GM12878 (cell line): ENCODE measurements at regions not wholly inside any gene's neighbourhood (a gene's known extent, or its start where the extent isn't known, plus 50 kb on each side); places are given as distances from the start of the nearest gene placed in this dataset.

Experiments used
- GABPA ChIP-seq: IDR thresholded peaks from 2 replicates; pipeline ENCODE4 v1.6.1; 2014; ENCODE audit warnings: antibody characterized with exemption, low read depth, mild to moderate bottlenecking, inconsistent platforms
- POLR2A ChIP-seq: IDR thresholded peaks from 2 replicates; pipeline ENCODE4 v1.6.1; 2011; ENCODE audit warnings: low read depth, mild to moderate bottlenecking, low read length
- TAF1 ChIP-seq: IDR thresholded peaks from 2 replicates; pipeline ENCODE4 v1.6.1; 2011; ENCODE audit warnings: mild to moderate bottlenecking, low read depth, low read length, borderline replicate concordance
- TF ChIP-seq, protein P1 (sequence below), 3 experiments: IDR thresholded peaks in 2 of 3; conservative IDR thresholded peaks in 1 of 3; 2 replicates each; pipeline ENCODE4 v1.5.1; 2011; ENCODE audit warnings: low read depth in 3 of 3, low read length in 3 of 3, mild to moderate bottlenecking in 3 of 3, control low read depth in 2 of 3, moderate library complexity in 2 of 3, inconsistent platforms in 1 of 3, mixed read lengths in 1 of 3; ENCODE audit not compliant: control insufficient read depth in 2 of 3, insufficient read depth in 1 of 3; ENCODE audit errors: extremely low read depth in 1 of 3
- TF ChIP-seq, protein P2 (sequence below): fragments of 450-650 bp; formaldehyde crosslinking; IDR thresholded peaks from 2 replicates; pipeline ENCODE4 v1.4.0; 2020; ENCODE audit warnings: mild to moderate bottlenecking, moderate library complexity

DNA sequence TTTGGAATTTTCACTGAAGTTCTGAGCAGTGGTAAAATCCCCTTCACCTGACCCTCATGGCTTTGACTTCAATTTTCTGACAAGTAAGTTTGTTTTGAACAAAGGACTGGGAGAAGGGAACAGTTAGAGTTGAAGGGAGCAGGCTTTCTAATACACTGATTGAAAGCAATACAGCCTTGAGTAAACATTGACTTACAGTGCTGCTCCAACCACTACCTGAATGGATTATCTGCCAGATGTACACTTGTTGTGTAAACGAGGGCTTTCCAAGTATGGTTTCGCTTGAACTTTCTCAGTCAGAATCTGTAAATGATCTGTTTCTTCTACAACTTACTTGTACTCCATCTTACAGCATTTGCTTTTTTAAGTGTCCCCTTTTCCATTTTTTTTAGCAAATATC lies 1414.9 kb upstream of the NUDT12 start:
- TF ChIP-seq, protein P1, sequence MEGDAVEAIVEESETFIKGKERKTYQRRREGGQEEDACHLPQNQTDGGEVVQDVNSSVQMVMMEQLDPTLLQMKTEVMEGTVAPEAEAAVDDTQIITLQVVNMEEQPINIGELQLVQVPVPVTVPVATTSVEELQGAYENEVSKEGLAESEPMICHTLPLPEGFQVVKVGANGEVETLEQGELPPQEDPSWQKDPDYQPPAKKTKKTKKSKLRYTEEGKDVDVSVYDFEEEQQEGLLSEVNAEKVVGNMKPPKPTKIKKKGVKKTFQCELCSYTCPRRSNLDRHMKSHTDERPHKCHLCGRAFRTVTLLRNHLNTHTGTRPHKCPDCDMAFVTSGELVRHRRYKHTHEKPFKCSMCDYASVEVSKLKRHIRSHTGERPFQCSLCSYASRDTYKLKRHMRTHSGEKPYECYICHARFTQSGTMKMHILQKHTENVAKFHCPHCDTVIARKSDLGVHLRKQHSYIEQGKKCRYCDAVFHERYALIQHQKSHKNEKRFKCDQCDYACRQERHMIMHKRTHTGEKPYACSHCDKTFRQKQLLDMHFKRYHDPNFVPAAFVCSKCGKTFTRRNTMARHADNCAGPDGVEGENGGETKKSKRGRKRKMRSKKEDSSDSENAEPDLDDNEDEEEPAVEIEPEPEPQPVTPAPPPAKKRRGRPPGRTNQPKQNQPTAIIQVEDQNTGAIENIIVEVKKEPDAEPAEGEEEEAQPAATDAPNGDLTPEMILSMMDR (IDR thresholded peaks at IDR 0.05 in 2 of 3, conservative IDR thresholded peaks at IDR 0.05 in 1 of 3; ENCODE audit: control insufficient read depth in 2 of 3, extremely low read depth in 1 of 3, insufficient read depth in 1 of 3, low read depth in 3 of 3, low read length in 3 of 3) = no peak
- TF ChIP-seq, protein P2, sequence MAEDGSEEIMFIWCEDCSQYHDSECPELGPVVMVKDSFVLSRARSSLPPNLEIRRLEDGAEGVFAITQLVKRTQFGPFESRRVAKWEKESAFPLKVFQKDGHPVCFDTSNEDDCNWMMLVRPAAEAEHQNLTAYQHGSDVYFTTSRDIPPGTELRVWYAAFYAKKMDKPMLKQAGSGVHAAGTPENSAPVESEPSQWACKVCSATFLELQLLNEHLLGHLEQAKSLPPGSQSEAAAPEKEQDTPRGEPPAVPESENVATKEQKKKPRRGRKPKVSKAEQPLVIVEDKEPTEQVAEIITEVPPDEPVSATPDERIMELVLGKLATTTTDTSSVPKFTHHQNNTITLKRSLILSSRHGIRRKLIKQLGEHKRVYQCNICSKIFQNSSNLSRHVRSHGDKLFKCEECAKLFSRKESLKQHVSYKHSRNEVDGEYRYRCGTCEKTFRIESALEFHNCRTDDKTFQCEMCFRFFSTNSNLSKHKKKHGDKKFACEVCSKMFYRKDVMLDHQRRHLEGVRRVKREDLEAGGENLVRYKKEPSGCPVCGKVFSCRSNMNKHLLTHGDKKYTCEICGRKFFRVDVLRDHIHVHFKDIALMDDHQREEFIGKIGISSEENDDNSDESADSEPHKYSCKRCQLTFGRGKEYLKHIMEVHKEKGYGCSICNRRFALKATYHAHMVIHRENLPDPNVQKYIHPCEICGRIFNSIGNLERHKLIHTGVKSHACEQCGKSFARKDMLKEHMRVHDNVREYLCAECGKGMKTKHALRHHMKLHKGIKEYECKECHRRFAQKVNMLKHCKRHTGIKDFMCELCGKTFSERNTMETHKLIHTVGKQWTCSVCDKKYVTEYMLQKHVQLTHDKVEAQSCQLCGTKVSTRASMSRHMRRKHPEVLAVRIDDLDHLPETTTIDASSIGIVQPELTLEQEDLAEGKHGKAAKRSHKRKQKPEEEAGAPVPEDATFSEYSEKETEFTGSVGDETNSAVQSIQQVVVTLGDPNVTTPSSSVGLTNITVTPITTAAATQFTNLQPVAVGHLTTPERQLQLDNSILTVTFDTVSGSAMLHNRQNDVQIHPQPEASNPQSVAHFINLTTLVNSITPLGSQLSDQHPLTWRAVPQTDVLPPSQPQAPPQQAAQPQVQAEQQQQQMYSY (CRISPR knock-in tag) = no peak
- TF ChIP-seq TAF1 (no peak), GABPA (no peak), POLR2A (no peak)
